SK-N-SH (cell line): ENCODE measurements at regions not wholly inside any gene's neighbourhood (a gene's known extent, or its start where the extent isn't known, plus 50 kb on each side); places are given as distances from the start of the nearest gene placed in this dataset.

ENCODE experiments used
- CTCF ChIA-PET: fragments of 300-600, 350-600 bp; formaldehyde crosslinking; extraction: SDS; loops from one replicate; lab custom pipeline; 2021; lab: Yijun Ruan, JAX
- POLR2A ChIA-PET: fragments of 350-600 bp; sonication (Branson Sonifier 250); formaldehyde crosslinking; extraction: SDS; loops from one replicate; lab custom pipeline; 2020; ENCODE audit warnings: antibody characterized with exemption, inconsistent platforms; lab: Yijun Ruan, JAX
- DNase-seq: peaks from one replicate; pipeline ENCODE4 v3.0.0; 2012
- H2AFZ ChIP-seq: fragments of 200-600 bp; sonication (generic); 2 replicates; pipeline ENCODE4 v1.8.1; 2016; ENCODE audit warnings: antibody characterized with exemption, mild to moderate bottlenecking, low read depth
- H3F3A ChIP-seq: fragments of 200-600 bp; sonication (generic); replicated peaks from 2 replicates; pipeline ENCODE3; 2016; ENCODE audit warnings: antibody characterized with exemption, mild to moderate bottlenecking; ENCODE audit not compliant: insufficient read depth
- H3K27ac ChIP-seq, 2 experiments: fragments of 200-500 bp in 1 of 2; fragments of 200-600 bp in 1 of 2; sonication (Bioruptor generic) in 1 of 2; sonication (generic), shearing (Covaris generic) in 1 of 2; 2 replicates each; pipeline versions ENCODE4 v1.5.1 to v1.6.1; 2014 to 2016; ENCODE audit warnings: low read depth in 2 of 2, inconsistent platforms in 1 of 2, low read length in 1 of 2, mild to moderate bottlenecking in 1 of 2, mixed read lengths in 1 of 2
- H3K27me3 ChIP-seq: fragments of 200-600 bp; sonication (generic), shearing (Covaris generic); 2 replicates; pipeline ENCODE4 v1.6.1; 2016; ENCODE audit warnings: mixed run types; ENCODE audit not compliant: insufficient read depth
- H3K36me3 ChIP-seq, 2 experiments: fragments of 200-500 bp in 1 of 2; fragments of 200-600 bp in 1 of 2; sonication (Bioruptor generic) in 1 of 2; sonication (generic) in 1 of 2; replicated peaks in 1 of 2; 2 replicates each; pipeline versions ENCODE3 to v1.5.1; 2014 to 2016; ENCODE audit warnings: low read length in 1 of 2, mild to moderate bottlenecking in 1 of 2; ENCODE audit not compliant: insufficient read depth in 2 of 2, control insufficient read depth in 1 of 2
- H3K4me1 ChIP-seq, 2 experiments: fragments of 200-500 bp in 1 of 2; fragments of 200-600 bp in 1 of 2; sonication (Bioruptor generic) in 1 of 2; sonication (generic), shearing (Covaris generic) in 1 of 2; 2 replicates each; pipeline versions ENCODE4 v1.5.1 to v1.6.1; 2014 to 2016; ENCODE audit warnings: low read depth in 1 of 2, low read length in 1 of 2, mixed run types in 1 of 2; ENCODE audit not compliant: insufficient read depth in 2 of 2, control insufficient read depth in 1 of 2
- H3K4me2 ChIP-seq: fragments of 200-600 bp; sonication (generic), shearing (Covaris generic); 2 replicates; pipeline ENCODE4 v1.6.1; 2017; ENCODE audit warnings: mixed run types
- H3K4me3 ChIP-seq, 2 experiments: fragments of 200-500 bp in 1 of 2; fragments of 200-600 bp in 1 of 2; sonication (Bioruptor generic) in 1 of 2; sonication (generic), shearing (Covaris generic) in 1 of 2; 2 replicates each; pipeline versions ENCODE4 v1.5.1 to v1.8.1; 2014 to 2016; ENCODE audit warnings: low read depth in 2 of 2, inconsistent platforms in 1 of 2, low read length in 1 of 2, mild to moderate bottlenecking in 1 of 2, mixed read lengths in 1 of 2, moderate library complexity in 1 of 2
- H3K79me2 ChIP-seq: fragments of 200-600 bp; sonication (generic); 2 replicates; pipeline ENCODE4 v1.8.1; 2017; ENCODE audit warnings: mild to moderate bottlenecking; ENCODE audit not compliant: insufficient read depth
- H3K9ac ChIP-seq: fragments of 200-600 bp; sonication (generic); 2 replicates; pipeline ENCODE4 v1.6.1; 2017; ENCODE audit warnings: mixed run types
- H3K9me2 ChIP-seq: fragments of 200-600 bp; sonication (generic); 2 replicates; pipeline ENCODE4 v1.6.1; 2017; ENCODE audit warnings: mixed run types
- H3K9me3 ChIP-seq: fragments of 200-600 bp; sonication (generic); 2 replicates; pipeline ENCODE4 v1.6.1; 2017; ENCODE audit warnings: mixed run types, mild to moderate bottlenecking, moderate library complexity
- H4K20me1 ChIP-seq: fragments of 200-600 bp; sonication (generic); 2 replicates; pipeline ENCODE4 v1.6.1; 2017; ENCODE audit warnings: mild to moderate bottlenecking, mixed run types; ENCODE audit not compliant: insufficient read depth
- CTCF ChIP-seq: fragments of 200-600 bp; sonication (generic); IDR thresholded peaks from 2 replicates; pipeline ENCODE4 v1.6.1; 2017; ENCODE audit warnings: antibody characterized with exemption, mild to moderate bottlenecking, moderate library complexity
- EZH2phosphoT487 ChIP-seq: fragments of 200-600 bp; sonication (generic); IDR thresholded peaks from 2 replicates; pipeline ENCODE4 v1.6.1; 2017; ENCODE audit warnings: low read depth, mixed run types, mild to moderate bottlenecking, antibody characterized with exemption, moderate library complexity, borderline replicate concordance
- FOXM1 ChIP-seq: IDR thresholded peaks from 2 replicates; pipeline ENCODE4 v1.4.0; 2012; ENCODE audit warnings: low read depth, mild to moderate bottlenecking
- MAX ChIP-seq: IDR thresholded peaks from 2 replicates; pipeline ENCODE4 v1.4.0; 2012; ENCODE audit warnings: low read depth
- MXI1 ChIP-seq: IDR thresholded peaks from 2 replicates; pipeline ENCODE4 v1.6.1; 2012; ENCODE audit warnings: mild to moderate bottlenecking, low read depth, low read length, improper control_type of control experiment
- NRF1 ChIP-seq: IDR thresholded peaks from 2 replicates; pipeline ENCODE4 v1.6.1; 2012; ENCODE audit warnings: low read depth, mild to moderate bottlenecking, low read length
- PBX3 ChIP-seq: IDR thresholded peaks from 2 replicates; pipeline ENCODE4; 2012
- POLR2AphosphoS5 ChIP-seq: IDR thresholded peaks from 2 replicates; pipeline ENCODE4 v1.6.1; 2012; ENCODE audit warnings: low read depth, low read length
- RCOR1 ChIP-seq: fragments of 150-350 bp; IDR thresholded peaks from 2 replicates; pipeline ENCODE4 v1.6.1; 2017; ENCODE audit warnings: antibody characterized with exemption, low read length
- RFX5 ChIP-seq: IDR thresholded peaks from 2 replicates; pipeline ENCODE4 v1.6.1; 2012; ENCODE audit warnings: mild to moderate bottlenecking, improper control_type of control experiment, low read length
- RXRA ChIP-seq: IDR thresholded peaks from 2 replicates; pipeline ENCODE4 v1.4.0; 2012; ENCODE audit warnings: low read depth, mild to moderate bottlenecking, borderline replicate concordance
- SIN3A ChIP-seq: IDR thresholded peaks from 2 replicates; pipeline ENCODE4 v1.6.1; 2012; ENCODE audit warnings: low read depth, mild to moderate bottlenecking, low read length, moderate library complexity, borderline replicate concordance
- SMC3 ChIP-seq: IDR thresholded peaks from 2 replicates; pipeline ENCODE4 v1.6.1; 2012; ENCODE audit warnings: low read depth, low read length, improper control_type of control experiment
- TAF1 ChIP-seq: IDR thresholded peaks from 2 replicates; pipeline ENCODE4 v1.6.1; 2012; ENCODE audit warnings: low read depth, mild to moderate bottlenecking, low read length, moderate library complexity, borderline replicate concordance
- TCF12 ChIP-seq: IDR thresholded peaks from 2 replicates; pipeline ENCODE4 v1.4.0; 2012
- USF1 ChIP-seq: IDR thresholded peaks from 2 replicates; pipeline ENCODE4 v1.4.0; 2012; ENCODE audit warnings: low read depth, borderline replicate concordance
- USF2 ChIP-seq: fragments of 150-350 bp; IDR thresholded peaks from 2 replicates; pipeline ENCODE4 v1.6.1; 2017; ENCODE audit warnings: antibody characterized with exemption, low read length, low read depth, borderline replicate concordance
- YY1 ChIP-seq: IDR thresholded peaks from 2 replicates; pipeline ENCODE4 v1.4.0; 2012; ENCODE audit warnings: low read depth, mild to moderate bottlenecking
- WGBS: methylation state at CpG from one replicate; pipeline ENCODE4 v1.1.6; 2017; ENCODE audit warnings: low lambda C conversion rate; 5-methylcytosine and 5-hydroxymethylcytosine counted together

- no peak for TF ChIP-seq SIN3A
- no peak for TF ChIP-seq SMC3
- TF ChIP-seq USF2, result no peak
- TF ChIP-seq EZH2phosphoT487, result no peak
- TF ChIP-seq POLR2AphosphoS5, result no peak
- TF ChIP-seq USF1, result no peak
- no peak for TF ChIP-seq RFX5
- no peak for TF ChIP-seq RCOR1
- no peak for TF ChIP-seq TAF1
- TF ChIP-seq NRF1, result no peak
- no peak for TF ChIP-seq CTCF
- no peak for TF ChIP-seq MAX
- no peak for TF ChIP-seq PBX3
- TF ChIP-seq RXRA, result no peak
- no peak for TF ChIP-seq MXI1
- no peak for TF ChIP-seq FOXM1
- TF ChIP-seq TCF12, result no peak
- TF ChIP-seq YY1, result no peak
- Histone ChIP-seq H3K79me2 (no peaks in the 10 kb centered on the region), H3K27me3 (no peaks in the 10 kb centered on the region), H3F3A (no peaks in the 10 kb centered on the region), H4K20me1 (no peaks in the 10 kb centered on the region), H3K36me3 (no peaks in the 10 kb centered on the region), H3K4me2 (no peak overlapping the region), H3K4me1 (no peaks in the 10 kb centered on the region), H3K9me3 (no peaks in the 10 kb centered on the region), H3K4me3 (no peak overlapping the region), H2AFZ (no peak overlapping the region), H3K9ac (no peak overlapping the region), H3K27ac (no peak overlapping the region), H3K9me2 (no peaks in the 10 kb centered on the region)
- 44% methylated on average over 1 of the region's 1 CpG for WGBS
- CTCF ChIA-PET, result no interaction called here
- no peak for DNase-seq
- POLR2A ChIA-PET, result no interaction called here
These were observed 189.2 kb upstream of the DMAC1 start for GRCh38 chr9:7988644-7989280.
